ENCODE measurements at regions not wholly inside any gene's neighbourhood (a gene's known extent, or its start where the extent isn't known, plus 50 kb on each side); places are given as distances from the start of the nearest gene placed in this dataset.

DNA sequence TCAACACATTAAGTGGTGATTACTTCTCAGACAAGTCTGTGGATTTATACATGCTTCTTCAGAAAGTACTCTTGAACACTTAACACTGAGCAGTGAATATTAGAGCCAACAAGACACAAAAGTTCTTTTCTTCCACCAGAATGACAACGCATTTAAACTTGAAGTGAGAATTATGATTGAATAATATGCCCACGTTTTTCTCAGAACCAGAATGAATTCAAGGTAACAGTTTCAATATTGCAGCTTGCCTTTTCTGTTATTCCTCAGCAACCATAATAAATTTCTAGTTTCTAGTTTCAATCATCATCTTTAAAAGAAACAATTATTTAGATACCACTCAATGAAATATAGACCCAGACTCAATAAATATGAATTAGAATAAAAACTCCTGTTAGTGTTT is 547.0 kb downstream of the NUP35 start:
- CTCF ChIA-PET: no interaction called here
- intact Hi-C loops (cut with micrococcal nuclease): no loop called here
- TF ChIP-seq EZH2phosphoT487 (IDR thresholded peaks at IDR 0.05; ENCODE audit: borderline replicate concordance, low read length) (no peak), EZH2 (IDR thresholded peaks at IDR 0.05; ENCODE audit: low read length, unreplicated experiment) (no peak)
- TF ChIP-seq, protein P1, sequence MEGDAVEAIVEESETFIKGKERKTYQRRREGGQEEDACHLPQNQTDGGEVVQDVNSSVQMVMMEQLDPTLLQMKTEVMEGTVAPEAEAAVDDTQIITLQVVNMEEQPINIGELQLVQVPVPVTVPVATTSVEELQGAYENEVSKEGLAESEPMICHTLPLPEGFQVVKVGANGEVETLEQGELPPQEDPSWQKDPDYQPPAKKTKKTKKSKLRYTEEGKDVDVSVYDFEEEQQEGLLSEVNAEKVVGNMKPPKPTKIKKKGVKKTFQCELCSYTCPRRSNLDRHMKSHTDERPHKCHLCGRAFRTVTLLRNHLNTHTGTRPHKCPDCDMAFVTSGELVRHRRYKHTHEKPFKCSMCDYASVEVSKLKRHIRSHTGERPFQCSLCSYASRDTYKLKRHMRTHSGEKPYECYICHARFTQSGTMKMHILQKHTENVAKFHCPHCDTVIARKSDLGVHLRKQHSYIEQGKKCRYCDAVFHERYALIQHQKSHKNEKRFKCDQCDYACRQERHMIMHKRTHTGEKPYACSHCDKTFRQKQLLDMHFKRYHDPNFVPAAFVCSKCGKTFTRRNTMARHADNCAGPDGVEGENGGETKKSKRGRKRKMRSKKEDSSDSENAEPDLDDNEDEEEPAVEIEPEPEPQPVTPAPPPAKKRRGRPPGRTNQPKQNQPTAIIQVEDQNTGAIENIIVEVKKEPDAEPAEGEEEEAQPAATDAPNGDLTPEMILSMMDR (conservative IDR thresholded peaks at IDR 0.05; ENCODE audit: low read depth, low read length): no peak
- Histone ChIP-seq H3K27me3 (ENCODE audit: low read length) (no peaks in the 10 kb centered on the region), H3F3A (ENCODE audit: low read length, unreplicated experiment) (no peaks in the 10 kb centered on the region), H3K79me2 (ENCODE audit: low read length) (no peaks in the 10 kb centered on the region), H3K4me2 (ENCODE audit: low read length) (no peak overlapping the region), H3K9ac (ENCODE audit: low read length) (no peak overlapping the region), H4K20me1 (ENCODE audit: low read length) (no peaks in the 10 kb centered on the region), H3K36me3 (ENCODE audit: low read depth, low read length) (no peaks in the 10 kb centered on the region), H3K4me3 (ENCODE audit: low read length) (no peak overlapping the region), H3K27ac (ENCODE audit: low read length) (no peak overlapping the region), H3K9me3 (ENCODE audit: low read length) (no peaks in the 10 kb centered on the region), H3K9me2 (replicated peaks; ENCODE audit: low read length) (no peaks in the 10 kb centered on the region), H3K4me1 (ENCODE audit: insufficient read depth, low read length) (no peaks in the 10 kb centered on the region), H2AFZ (ENCODE audit: low read length) (no peak overlapping the region)
- no TSS peak for BruUV-seq (replicated peaks)
- POLR2A ChIA-PET (ENCODE audit: unreplicated experiment): no interaction called here
- DNase-seq: no peak
- ATAC-seq: no peak

DNA sequence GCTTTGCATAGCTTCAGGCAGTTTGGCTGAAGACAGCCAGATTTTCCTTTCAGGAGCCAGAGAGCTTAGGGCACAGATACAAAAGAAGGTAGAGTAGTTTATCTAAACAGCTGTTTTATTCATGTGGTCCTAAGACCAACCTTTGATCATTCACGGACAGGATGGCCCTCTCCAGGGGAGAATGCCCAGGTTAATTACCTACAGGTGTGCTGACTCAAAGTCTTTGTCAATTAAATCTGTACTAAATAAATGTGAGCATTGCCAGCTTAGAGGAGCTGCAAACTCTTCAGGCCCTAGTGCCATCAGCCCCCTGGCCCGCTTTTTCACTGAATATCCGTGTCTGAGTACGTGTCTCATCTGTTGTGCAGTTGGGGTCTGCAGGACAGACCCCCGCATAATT is 554.7 kb downstream of the NUP35 start:
- no peak for DNase-seq
- Histone ChIP-seq H3K4me3 (ENCODE audit: low read length) (no peak overlapping the region), H3K4me1 (ENCODE audit: insufficient read depth, low read length) (no peaks in the 10 kb centered on the region), H2AFZ (ENCODE audit: low read length) (no peak overlapping the region), H3K27me3 (ENCODE audit: low read length) (no peaks in the 10 kb centered on the region), H3K9me2 (replicated peaks; ENCODE audit: low read length) (no peaks in the 10 kb centered on the region), H3K9ac (ENCODE audit: low read length) (no peak overlapping the region), H3F3A (ENCODE audit: low read length, unreplicated experiment) (no peaks in the 10 kb centered on the region), H3K9me3 (ENCODE audit: low read length) (no peaks in the 10 kb centered on the region), H3K4me2 (ENCODE audit: low read length) (no peak overlapping the region), H3K27ac (ENCODE audit: low read length) (no peak overlapping the region), H3K79me2 (ENCODE audit: low read length) (no peaks in the 10 kb centered on the region), H3K36me3 (ENCODE audit: low read depth, low read length) (no peaks in the 10 kb centered on the region), H4K20me1 (ENCODE audit: low read length) (no peaks in the 10 kb centered on the region)
- ATAC-seq: no peak
- no TSS peak for BruUV-seq (replicated peaks)
- ChIA-PET POLR2A (ENCODE audit: unreplicated experiment) (no interaction called here), CTCF (no interaction called here)
- TF ChIP-seq EZH2 (IDR thresholded peaks at IDR 0.05; ENCODE audit: low read length, unreplicated experiment) (no peak), EZH2phosphoT487 (IDR thresholded peaks at IDR 0.05; ENCODE audit: borderline replicate concordance, low read length) (no peak)
- TF ChIP-seq, protein P1 (conservative IDR thresholded peaks at IDR 0.05; ENCODE audit: low read depth, low read length): no peak
- intact Hi-C loops (cut with micrococcal nuclease): no loop called here

DNA sequence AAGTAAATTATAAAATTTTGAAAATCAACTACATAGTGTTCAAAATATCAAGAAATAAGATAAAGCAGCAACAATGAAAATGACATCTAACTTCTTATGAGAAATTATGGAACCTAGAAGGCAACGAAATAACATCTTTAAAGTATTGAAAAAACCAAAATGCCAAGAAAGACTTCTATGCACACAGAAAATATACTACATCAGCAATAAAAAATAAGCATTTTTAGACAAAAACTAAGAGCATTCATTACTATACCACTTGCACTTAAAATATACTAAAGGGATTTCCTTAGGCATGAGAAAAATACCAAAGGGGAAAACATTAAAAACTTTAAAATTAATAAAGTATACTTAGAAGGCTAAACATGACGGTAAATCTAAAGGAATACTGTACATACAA is 556.3 kb downstream of the NUP35 start:
- ATAC-seq (no peak), DNase-seq (no peak)
- no peak overlapping the region for H3K27ac ChIP-seq (ENCODE audit: low read length)
- H3K36me3 ChIP-seq (ENCODE audit: low read depth, low read length): no peaks in the 10 kb centered on the region
- no peaks in the 10 kb centered on the region for H3K27me3 ChIP-seq (ENCODE audit: low read length)
- no peaks in the 10 kb centered on the region for H3K9me3 ChIP-seq (ENCODE audit: low read length)
- no peak overlapping the region for H2AFZ ChIP-seq (ENCODE audit: low read length)
- POLR2A ChIA-PET (ENCODE audit: unreplicated experiment): no interaction called here
- H3F3A ChIP-seq (ENCODE audit: low read length, unreplicated experiment): no peaks in the 10 kb centered on the region
- H3K4me1 ChIP-seq (ENCODE audit: insufficient read depth, low read length): no peaks in the 10 kb centered on the region
- no peak overlapping the region for H3K4me3 ChIP-seq (ENCODE audit: low read length)
- CTCF ChIA-PET: no interaction called here
- H3K4me2 ChIP-seq (ENCODE audit: low read length): no peak overlapping the region
- H4K20me1 ChIP-seq (ENCODE audit: low read length): no peaks in the 10 kb centered on the region
- no peak overlapping the region for H3K9ac ChIP-seq (ENCODE audit: low read length)
- TF ChIP-seq, protein P1 (conservative IDR thresholded peaks at IDR 0.05; ENCODE audit: low read depth, low read length): no peak
- TF ChIP-seq EZH2phosphoT487 (IDR thresholded peaks at IDR 0.05; ENCODE audit: borderline replicate concordance, low read length) (no peak), EZH2 (IDR thresholded peaks at IDR 0.05; ENCODE audit: low read length, unreplicated experiment) (no peak)
- BruUV-seq (replicated peaks): no TSS peak
- H3K79me2 ChIP-seq (ENCODE audit: low read length): no peaks in the 10 kb centered on the region
- no peaks in the 10 kb centered on the region for H3K9me2 ChIP-seq (replicated peaks; ENCODE audit: low read length)
- intact Hi-C loops (cut with micrococcal nuclease): no loop called here
